HG02938 (cell line): ENCODE measurements at regions not wholly inside any gene's neighbourhood (a gene's known extent, or its start where the extent isn't known, plus 50 kb on each side); places are given as distances from the start of the nearest gene placed in this dataset.
"Not testable (repeated sequence)": the region's sequence is repeated elsewhere in the genome, so short reads cannot be mapped to it uniquely, and the experiment has no call there.

Experiments used
- ATAC-seq: cut with Tn5 transposase; IDR thresholded peaks from one replicate; pipeline ENCODE4 v1.9.1; 2021; ENCODE audit warnings: mild to moderate bottlenecking, moderate library complexity; ENCODE audit not compliant: unreplicated experiment

DNA sequence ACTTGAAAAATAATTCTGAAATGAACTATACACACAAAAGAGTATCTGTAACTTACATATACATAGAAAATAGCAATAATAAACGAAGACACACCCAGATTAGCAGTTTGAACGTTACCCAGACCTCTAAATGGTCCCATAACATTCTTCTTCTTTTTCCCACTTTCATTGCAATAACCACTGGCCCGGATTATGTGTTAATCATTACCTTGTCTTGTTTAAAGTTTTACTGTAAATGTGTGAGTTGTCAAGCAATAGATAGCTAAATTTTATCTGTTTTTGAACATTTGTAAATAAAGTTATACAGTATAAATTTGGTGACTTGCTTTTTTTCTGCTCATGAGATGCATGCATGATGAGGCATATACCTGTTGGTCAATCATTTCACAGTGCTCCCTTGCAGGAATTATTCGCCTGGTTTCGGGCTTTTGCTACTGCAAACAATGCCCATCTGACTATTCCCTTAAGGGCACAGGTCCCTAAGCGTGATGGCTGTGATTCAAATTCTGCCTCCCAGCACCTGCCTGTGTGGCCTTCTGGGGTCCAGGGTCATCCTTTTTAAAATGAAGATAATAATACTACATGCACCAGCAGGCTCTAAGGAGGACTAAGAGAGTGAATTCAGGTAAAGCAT is 66.1 kb downstream of the GADD45G start:
- no peak for ATAC-seq

- ATAC-seq, result no peak
Measured at GRCh38 chr9:89674667-89675057, 69.8 kb downstream of the GADD45G start.

GRCh38 chr9:89675058-89675742 is 70.4 kb downstream of the GADD45G start:
- ATAC-seq, result no peak

DNA sequence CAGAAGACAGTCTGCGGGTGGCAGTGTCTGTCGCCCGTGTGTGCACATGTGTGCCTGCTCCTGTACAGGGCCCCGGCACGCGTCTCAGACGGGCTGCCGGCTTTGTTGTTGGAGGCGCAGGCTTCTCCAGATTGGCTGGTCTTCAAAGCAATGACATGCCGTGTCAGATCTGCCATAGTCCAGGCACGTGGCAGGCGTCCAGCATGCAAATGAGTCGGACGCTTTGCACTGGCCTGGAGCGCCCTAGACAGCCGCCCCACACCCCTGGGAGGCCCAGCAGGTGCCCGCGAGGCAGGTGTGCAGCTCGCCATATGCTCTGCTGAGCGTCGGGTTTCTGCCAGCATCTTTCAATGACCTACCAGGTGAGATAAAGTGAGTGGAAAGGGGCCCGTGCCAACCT is 71.5 kb downstream of the GADD45G start:
- no peak for ATAC-seq

- no peak for ATAC-seq
Measured at GRCh38 chr9:89677702-89678395, 73.0 kb downstream of the GADD45G start.

DNA sequence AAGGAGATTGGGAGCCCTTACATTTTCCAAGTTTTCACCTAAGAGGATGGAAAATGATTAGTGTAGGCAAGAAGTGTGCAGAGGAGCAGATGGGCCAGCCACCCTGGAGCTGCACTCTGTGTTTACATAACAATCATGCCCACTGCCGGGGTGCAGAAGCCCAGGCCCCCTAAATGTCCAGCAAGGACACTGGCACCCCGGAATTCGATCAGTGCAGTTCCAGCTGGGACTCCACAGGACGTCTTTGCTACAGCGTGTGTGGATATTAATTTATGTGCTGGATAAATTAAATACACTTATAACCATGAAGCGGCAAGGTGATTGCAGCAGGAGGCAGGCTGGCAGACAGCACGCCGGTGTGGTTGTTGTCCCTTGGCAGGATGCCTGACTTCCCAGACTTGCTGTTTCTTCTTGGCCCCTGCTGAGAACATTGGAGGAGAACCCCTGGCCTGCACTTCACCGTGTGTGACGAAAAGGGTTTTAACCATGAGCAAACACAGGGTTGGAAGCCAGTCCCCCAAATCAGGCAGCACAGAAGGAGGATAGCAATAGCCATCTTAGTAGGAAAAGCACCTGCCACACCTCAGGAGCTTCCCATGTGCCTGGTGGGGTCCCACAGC is 73.7 kb downstream of the GADD45G start:
- ATAC-seq, result no peak

GRCh38 chr9:89679016-89679415 is 74.2 kb downstream of the GADD45G start:
- ATAC-seq, result no peak

DNA sequence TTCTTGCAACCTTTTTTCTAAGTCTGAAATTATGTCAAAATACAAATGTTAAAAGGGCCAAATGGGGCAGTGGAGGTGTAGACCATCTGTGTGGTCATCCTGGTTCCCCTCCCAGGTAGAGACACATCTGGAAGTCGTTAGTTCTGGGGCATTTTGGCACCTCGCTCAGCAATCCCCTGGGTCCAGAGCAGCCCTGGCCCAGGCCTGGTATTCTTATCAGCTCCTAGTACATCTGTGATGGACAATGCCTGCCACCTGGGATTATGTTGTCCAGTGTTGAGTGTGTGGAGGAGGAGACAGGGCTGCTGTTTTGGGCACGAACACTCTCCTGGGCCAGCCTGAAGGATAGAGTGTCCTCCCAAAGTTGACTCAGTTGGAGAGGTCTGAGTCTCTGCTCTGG is 74.8 kb downstream of the GADD45G start:
- ATAC-seq, result no peak

DNA sequence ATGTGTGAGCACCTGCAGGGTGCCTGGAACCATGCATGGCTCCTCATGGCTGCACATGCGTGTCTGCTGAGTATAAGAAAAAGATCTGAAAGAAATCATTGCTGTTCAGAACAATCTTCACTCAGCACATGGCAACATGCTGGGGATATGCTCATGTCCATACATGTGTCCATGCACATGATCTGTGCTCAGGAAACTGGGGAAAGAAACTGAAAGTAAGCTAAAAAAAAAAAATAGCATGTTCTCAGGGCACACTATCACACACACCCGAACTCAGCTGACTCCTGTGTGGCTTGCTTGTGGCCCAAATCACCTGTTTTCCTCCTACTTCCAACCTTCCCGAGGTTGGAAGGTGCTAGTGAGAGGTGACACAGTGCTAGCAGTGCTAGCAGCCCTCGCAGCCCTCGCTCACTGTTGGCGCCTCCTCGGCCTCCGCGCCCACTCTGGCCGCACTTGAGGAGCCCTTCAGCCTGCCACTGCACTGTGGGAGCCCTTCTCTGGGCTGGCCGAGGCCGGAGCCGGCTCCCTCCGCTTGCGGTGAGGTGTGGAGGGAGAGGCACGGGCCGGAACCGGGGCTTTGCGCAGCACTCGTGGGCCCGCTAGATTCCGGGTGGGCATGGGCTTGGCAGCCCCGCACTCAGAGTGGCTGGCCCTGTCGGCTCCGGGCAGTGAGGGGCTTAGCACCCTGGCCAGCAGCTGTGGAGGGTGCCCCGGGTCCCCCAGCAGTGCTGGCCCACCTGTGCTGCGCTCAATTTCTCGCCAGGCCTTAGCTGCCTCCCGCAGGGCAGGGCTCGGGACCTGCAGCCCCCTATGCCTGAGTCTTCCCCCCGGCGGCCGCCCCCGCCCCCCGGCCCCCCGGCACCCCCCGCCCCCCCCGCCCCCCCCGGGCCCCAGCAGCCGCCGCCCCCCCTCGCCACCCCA is 76.0 kb downstream of the GADD45G start:
- no peak for ATAC-seq

DNA sequence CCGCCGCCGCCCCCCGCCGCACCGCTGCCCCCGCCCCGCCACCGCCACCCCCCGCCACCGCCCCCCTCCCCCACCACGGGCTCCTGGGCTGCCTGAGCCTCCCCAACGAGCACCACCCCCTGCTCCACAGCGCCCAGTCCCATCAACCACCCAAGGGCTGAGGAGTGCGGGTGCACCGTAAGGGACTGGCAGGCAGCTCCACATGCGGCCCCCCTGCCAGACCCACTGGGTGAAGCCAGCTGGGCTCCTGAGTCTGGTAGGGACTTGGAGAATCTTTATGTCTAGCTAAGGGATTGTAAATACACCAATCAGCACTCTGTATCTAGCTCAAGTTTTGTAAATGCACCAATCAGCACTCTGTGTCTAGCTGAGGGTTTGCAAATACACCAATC is 76.7 kb downstream of the GADD45G start:
- not testable (repeated sequence) for ATAC-seq

GRCh38 chr9:89683626-89684025 is 78.8 kb downstream of the GADD45G start:
- ATAC-seq, result no peak

DNA sequence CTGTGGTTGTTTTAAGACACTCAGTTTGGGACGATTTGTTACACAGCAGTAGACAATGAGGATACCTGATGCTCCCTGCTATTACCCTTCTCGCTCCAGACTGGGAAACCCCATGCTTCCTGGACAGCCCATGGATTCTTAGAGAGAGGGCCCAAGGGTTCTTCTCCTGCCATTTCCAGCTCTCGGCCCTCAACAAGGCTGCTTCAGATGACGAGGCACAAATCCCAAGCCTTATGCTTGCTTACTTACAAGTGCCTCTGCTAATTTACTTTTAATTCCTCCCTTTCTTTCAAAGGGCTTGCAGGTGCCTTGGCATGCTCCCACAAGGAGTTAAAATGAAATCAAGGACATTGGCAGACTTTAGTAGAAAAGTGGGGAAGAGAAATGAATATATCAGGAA is 79.4 kb downstream of the GADD45G start:
- no peak for ATAC-seq

DNA sequence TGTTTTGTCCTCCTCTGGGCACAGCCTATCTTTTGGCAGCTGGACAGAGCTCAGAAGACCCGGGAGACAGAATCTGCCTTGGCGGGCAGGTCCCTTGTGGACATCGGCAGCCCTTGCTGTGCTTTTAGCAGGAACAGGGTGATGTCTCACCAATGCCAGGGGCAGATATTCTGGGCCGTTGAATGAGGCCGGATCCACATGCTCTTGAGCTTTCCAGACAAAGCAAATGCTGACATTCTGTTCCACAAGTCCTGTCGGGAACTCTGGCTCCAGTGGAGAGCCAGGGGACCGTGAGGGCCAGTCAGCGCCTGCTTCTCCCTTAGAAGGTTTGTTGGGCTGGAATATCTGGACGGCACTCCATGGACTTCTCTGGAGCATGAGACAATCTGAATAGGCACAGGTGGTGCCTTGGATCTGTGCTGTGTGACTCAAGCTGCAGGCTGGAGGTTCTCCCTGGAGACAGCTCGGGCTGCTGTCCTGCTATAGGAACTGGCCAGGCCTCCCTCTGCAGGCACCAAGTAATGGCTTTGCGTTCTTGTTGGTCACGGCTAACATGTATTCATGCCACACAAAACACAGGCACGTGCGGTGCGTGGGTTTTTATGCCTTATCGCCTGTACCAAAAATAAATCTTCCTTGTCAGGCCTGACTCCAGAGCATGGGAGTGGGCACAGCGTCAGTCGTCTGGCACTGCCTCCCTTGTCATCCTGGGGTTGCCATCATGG is 80.3 kb downstream of the GADD45G start:
- no peak for ATAC-seq

GRCh38 chr9:89685698-89686097 is 80.9 kb downstream of the GADD45G start:
- no peak for ATAC-seq

GRCh38 chr9:89686126-89686525 is 81.3 kb downstream of the GADD45G start:
- ATAC-seq, result no peak

- ATAC-seq, result no peak
Measured at GRCh38 chr9:89686621-89687020, 81.8 kb downstream of the GADD45G start.

GRCh38 chr9:89687188-89687587 is 82.4 kb downstream of the GADD45G start:
- ATAC-seq, result no peak

DNA sequence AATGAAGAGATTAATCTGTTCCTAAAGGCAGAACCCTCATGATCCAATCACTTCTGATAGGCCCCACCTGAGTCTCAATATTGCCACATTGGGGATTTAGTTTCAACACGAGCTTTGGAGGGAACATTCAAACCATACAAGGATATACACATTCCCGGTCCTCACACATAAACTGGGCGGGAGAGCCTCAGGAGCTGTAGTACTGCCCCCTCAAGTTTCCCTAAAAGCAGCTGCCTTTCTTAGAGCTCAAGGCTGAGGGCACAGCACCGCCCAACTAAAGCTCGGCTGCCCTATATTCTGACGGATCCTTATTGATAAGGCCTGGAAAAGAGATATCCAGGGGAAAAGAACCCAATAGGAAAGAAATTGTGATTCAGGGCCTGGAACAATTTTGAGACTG is 83.0 kb downstream of the GADD45G start:
- ATAC-seq, result no peak

- not testable (repeated sequence) for ATAC-seq
Measured at GRCh38 chr9:89689321-89689720, 84.5 kb downstream of the GADD45G start.

- ATAC-seq, result peak; percentile 91
Measured at GRCh38 chr9:89690334-89690912, 85.6 kb downstream of the GADD45G start.
